GM12872 (cell line): ENCODE measurements at regions not wholly inside any gene's neighbourhood (a gene's known extent, or its start where the extent isn't known, plus 50 kb on each side); places are given as distances from the start of the nearest gene placed in this dataset.

ENCODE experiments used
- CTCF ChIP-seq: IDR thresholded peaks from 3 replicates; pipeline ENCODE4 v1.5.1; 2011; ENCODE audit warnings: low read depth, mild to moderate bottlenecking, low read length, moderate library complexity; ENCODE audit not compliant: insufficient read depth

- no peak for TF ChIP-seq CTCF
Measured at GRCh38 chr12:88417531-88417930, 162.7 kb downstream of the KITLG start.

- no peak for TF ChIP-seq CTCF
Measured at GRCh38 chr12:88418856-88419497, 161.3 kb downstream of the KITLG start.

- no peak for TF ChIP-seq CTCF
Measured at GRCh38 chr12:88419794-88420193, 160.5 kb downstream of the KITLG start.

GRCh38 chr12:88420457-88420856 is 159.8 kb downstream of the KITLG start:
- no peak for TF ChIP-seq CTCF

GRCh38 chr12:88424791-88425730 is 155.2 kb downstream of the KITLG start:
- TF ChIP-seq CTCF, result no peak

GRCh38 chr12:88428350-88428749 is 151.9 kb downstream of the KITLG start:
- TF ChIP-seq CTCF, result no peak

GRCh38 chr12:88431246-88431645 is 149.0 kb downstream of the KITLG start:
- no peak for TF ChIP-seq CTCF
